ENCODE measurements at regions not wholly inside any gene's neighbourhood (a gene's known extent, or its start where the extent isn't known, plus 50 kb on each side); places are given as distances from the start of the nearest gene placed in this dataset.

GRCh38 chr3:88921986-88922385 lies 185.4 kb upstream of the EPHA3 start:
- TF ChIP-seq SP1 (CRISPR knock-in tag; conservative IDR thresholded peaks at IDR 0.05) (no peak), NFE2L1 (CRISPR knock-in tag; IDR thresholded peaks at IDR 0.05) (no peak), FOXP1 (CRISPR knock-in tag; IDR thresholded peaks at IDR 0.05; ENCODE audit: borderline replicate concordance) (no peak), CTCF (IDR thresholded peaks at IDR 0.05) (no peak), AFF4 (CRISPR knock-in tag; IDR thresholded peaks at IDR 0.05; ENCODE audit: borderline replicate concordance) (no peak), ZNF532 (CRISPR knock-in tag; IDR thresholded peaks at IDR 0.05; ENCODE audit: borderline replicate concordance) (no peak), ESRRA (CRISPR knock-in tag; IDR thresholded peaks at IDR 0.05; ENCODE audit: borderline replicate concordance) (no peak), FOXP4 (CRISPR knock-in tag; IDR thresholded peaks at IDR 0.05) (no peak), CREB1 (CRISPR knock-in tag; IDR thresholded peaks at IDR 0.05) (no peak), ZBTB21 (CRISPR knock-in tag; IDR thresholded peaks at IDR 0.05; ENCODE audit: borderline replicate concordance) (no peak), ZNF138 (CRISPR knock-in tag; conservative IDR thresholded peaks at IDR 0.05) (no peak)
- TF ChIP-seq, protein P1, sequence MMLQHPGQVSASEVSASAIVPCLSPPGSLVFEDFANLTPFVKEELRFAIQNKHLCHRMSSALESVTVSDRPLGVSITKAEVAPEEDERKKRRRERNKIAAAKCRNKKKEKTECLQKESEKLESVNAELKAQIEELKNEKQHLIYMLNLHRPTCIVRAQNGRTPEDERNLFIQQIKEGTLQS (CRISPR knock-in tag; conservative IDR thresholded peaks at IDR 0.05), result no peak
- TF ChIP-seq, protein P2, sequence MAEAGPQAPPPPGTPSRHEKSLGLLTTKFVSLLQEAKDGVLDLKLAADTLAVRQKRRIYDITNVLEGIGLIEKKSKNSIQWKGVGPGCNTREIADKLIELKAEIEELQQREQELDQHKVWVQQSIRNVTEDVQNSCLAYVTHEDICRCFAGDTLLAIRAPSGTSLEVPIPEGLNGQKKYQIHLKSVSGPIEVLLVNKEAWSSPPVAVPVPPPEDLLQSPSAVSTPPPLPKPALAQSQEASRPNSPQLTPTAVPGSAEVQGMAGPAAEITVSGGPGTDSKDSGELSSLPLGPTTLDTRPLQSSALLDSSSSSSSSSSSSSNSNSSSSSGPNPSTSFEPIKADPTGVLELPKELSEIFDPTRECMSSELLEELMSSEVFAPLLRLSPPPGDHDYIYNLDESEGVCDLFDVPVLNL (CRISPR knock-in tag; IDR thresholded peaks at IDR 0.05; ENCODE audit: borderline replicate concordance, low read depth), result no peak
- TF ChIP-seq, protein P3, sequence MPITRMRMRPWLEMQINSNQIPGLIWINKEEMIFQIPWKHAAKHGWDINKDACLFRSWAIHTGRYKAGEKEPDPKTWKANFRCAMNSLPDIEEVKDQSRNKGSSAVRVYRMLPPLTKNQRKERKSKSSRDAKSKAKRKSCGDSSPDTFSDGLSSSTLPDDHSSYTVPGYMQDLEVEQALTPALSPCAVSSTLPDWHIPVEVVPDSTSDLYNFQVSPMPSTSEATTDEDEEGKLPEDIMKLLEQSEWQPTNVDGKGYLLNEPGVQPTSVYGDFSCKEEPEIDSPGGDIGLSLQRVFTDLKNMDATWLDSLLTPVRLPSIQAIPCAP (CRISPR knock-in tag; IDR thresholded peaks at IDR 0.05), result no peak

Data from WTC11 (cell line).